ENCODE measurements at regions not wholly inside any gene's neighbourhood (a gene's known extent, or its start where the extent isn't known, plus 50 kb on each side); places are given as distances from the start of the nearest gene placed in this dataset.
"Not testable (repeated sequence)": the region's sequence is repeated elsewhere in the genome, so short reads cannot be mapped to it uniquely, and the experiment has no call there.

GRCh38 chr17:31738996-31739699, 119.9 kb downstream of the COPRS start:
- DNase-seq (ENCODE audit: low read depth in 1 of 2, low spot score in 1 of 2) = peak in 1 of 2 donors; percentile 67
- Histone ChIP-seq H3K27me3 (no peaks in the 10 kb centered on the region), H3K4me1 (ENCODE audit: low read depth) (peaks cover 2% of the 10 kb centered on the region), H3K9me3 (ENCODE audit: low read depth) (no peaks in the 10 kb centered on the region), H3K27ac (no peak overlapping the region), H3K36me3 (no peaks in the 10 kb centered on the region), H3K4me3 (no peak overlapping the region)
- no peak for TF ChIP-seq CTCF (IDR thresholded peaks at IDR 0.05; ENCODE audit: low read depth, low read length)

- no peaks in the 10 kb centered on the region for H3K9me3 ChIP-seq (ENCODE audit: low read depth)
- no peaks in the 10 kb centered on the region for H3K27me3 ChIP-seq
- no peaks in the 10 kb centered on the region for H3K36me3 ChIP-seq
- no peak overlapping the region for H3K4me3 ChIP-seq
- no peak overlapping the region for H3K27ac ChIP-seq
- no peak for DNase-seq (ENCODE audit: low read depth in 1 of 2, low spot score in 1 of 2)
- H3K4me1 ChIP-seq (ENCODE audit: low read depth) = no peaks in the 10 kb centered on the region
- TF ChIP-seq CTCF (IDR thresholded peaks at IDR 0.05; ENCODE audit: low read depth, low read length) = no peak
Measured at GRCh38 chr17:31738488-31738887, 120.6 kb downstream of the COPRS start.

GRCh38 chr17:31738067-31738466, 121.0 kb downstream of the COPRS start:
- H3K27me3 ChIP-seq = no peaks in the 10 kb centered on the region

GRCh38 chr17:31736855-31737625, 122.0 kb downstream of the COPRS start:
- TF ChIP-seq CTCF (IDR thresholded peaks at IDR 0.05; ENCODE audit: low read depth, low read length) = no peak
- DNase-seq (ENCODE audit: low read depth in 1 of 2, low spot score in 1 of 2) = no peak
- Histone ChIP-seq H3K36me3 (no peaks in the 10 kb centered on the region), H3K9me3 (ENCODE audit: low read depth) (no peaks in the 10 kb centered on the region), H3K27me3 (no peaks in the 10 kb centered on the region), H3K4me3 (no peak overlapping the region), H3K4me1 (ENCODE audit: low read depth) (no peaks in the 10 kb centered on the region), H3K27ac (no peak overlapping the region)

More at GRCh38 chr17:31738067-31738466, 121.0 kb downstream of the COPRS start:
- no peaks in the 10 kb centered on the region for H3K4me1 ChIP-seq (ENCODE audit: low read depth)
- no peak for DNase-seq (ENCODE audit: low read depth in 1 of 2, low spot score in 1 of 2)
- no peaks in the 10 kb centered on the region for H3K36me3 ChIP-seq
- no peaks in the 10 kb centered on the region for H3K9me3 ChIP-seq (ENCODE audit: low read depth)
- no peak overlapping the region for H3K27ac ChIP-seq
- no peak overlapping the region for H3K4me3 ChIP-seq
- TF ChIP-seq CTCF (IDR thresholded peaks at IDR 0.05; ENCODE audit: low read depth, low read length) = no peak

GRCh38 chr17:31733326-31733725, 125.7 kb downstream of the COPRS start:
- Histone ChIP-seq H3K27ac (no peak overlapping the region), H3K4me1 (ENCODE audit: low read depth) (no peaks in the 10 kb centered on the region), H3K4me3 (no peak overlapping the region), H3K36me3 (no peaks in the 10 kb centered on the region), H3K27me3 (no peaks in the 10 kb centered on the region), H3K9me3 (ENCODE audit: low read depth) (no peaks in the 10 kb centered on the region)
- DNase-seq (ENCODE audit: low read depth in 1 of 2, low spot score in 1 of 2) = peak in 1 of 2 donors; percentile 35
- TF ChIP-seq CTCF (IDR thresholded peaks at IDR 0.05; ENCODE audit: low read depth, low read length) = no peak

- H3K36me3 ChIP-seq; H3K4me1 ChIP-seq (ENCODE audit: low read depth); H3K9me3 ChIP-seq (ENCODE audit: low read depth); DNase-seq (ENCODE audit: low read depth in 1 of 2, low spot score in 1 of 2); H3K27ac ChIP-seq; H3K4me3 ChIP-seq; H3K27me3 ChIP-seq: not testable (repeated sequence)
Measured at GRCh38 chr17:31731585-31732154, 127.4 kb downstream of the COPRS start.

All from cardiac muscle cell (in vitro differentiated cells and primary cell).